Astrocyte (in vitro differentiated cells and primary cell): ENCODE measurements at regions not wholly inside any gene's neighbourhood (a gene's known extent, or its start where the extent isn't known, plus 50 kb on each side); places are given as distances from the start of the nearest gene placed in this dataset.

ENCODE experiments used
- CTCF ChIP-seq: IDR thresholded peaks from 2 replicates; pipeline ENCODE4 v1.5.1; 2011; ENCODE audit warnings: low read depth, mild to moderate bottlenecking, inconsistent platforms, low read length, moderate library complexity; ENCODE audit not compliant: insufficient read depth
- EZH2 ChIP-seq: IDR thresholded peaks from 2 replicates; pipeline ENCODE4 v1.6.1; 2012; ENCODE audit warnings: mild to moderate bottlenecking, low read length, inconsistent platforms; ENCODE audit not compliant: insufficient read depth

- TF ChIP-seq CTCF: no peak
- no peak for TF ChIP-seq EZH2
Observed at GRCh38 chr14:34251662-34252061, 210.4 kb downstream of the SPTSSA start.
